Hematopoietic multipotent progenitor cell treated with erythropoietin and hydrocortisone succinate and interleukin-3 and kit ligand, for 15 days (in vitro differentiated cells): ENCODE measurements at regions not wholly inside any gene's neighbourhood (a gene's known extent, or its start where the extent isn't known, plus 50 kb on each side); places are given as distances from the start of the nearest gene placed in this dataset.
"Not testable (repeated sequence)": the region's sequence is repeated elsewhere in the genome, so short reads cannot be mapped to it uniquely, and the experiment has no call there.

Experiments used
- DNase-seq: peaks from one replicate; pipeline ENCODE4 v3.0.0-alpha.2; 2015; ENCODE audit warnings: low spot score

GRCh38 chr6:6867404-6867799 is 240.4 kb upstream of the RREB1 start:
- DNase-seq: no peak

GRCh38 chr6:6869094-6869493 is 238.7 kb upstream of the RREB1 start:
- no peak for DNase-seq

- DNase-seq: no peak
Measured at GRCh38 chr6:6870921-6871320, 236.8 kb upstream of the RREB1 start.

GRCh38 chr6:6872459-6873344 is 235.1 kb upstream of the RREB1 start:
- peak; percentile 43 for DNase-seq

GRCh38 chr6:6873778-6874177 is 234.0 kb upstream of the RREB1 start:
- DNase-seq: no peak

GRCh38 chr6:6875818-6876470 is 231.8 kb upstream of the RREB1 start:
- DNase-seq: no peak

- not testable (repeated sequence) for DNase-seq
Measured at GRCh38 chr6:6877792-6878191, 230.0 kb upstream of the RREB1 start.

GRCh38 chr6:6878887-6879585 is 228.7 kb upstream of the RREB1 start:
- no peak for DNase-seq

GRCh38 chr6:6879586-6879974 is 228.2 kb upstream of the RREB1 start:
- DNase-seq: not testable (repeated sequence)

GRCh38 chr6:6880745-6881437 is 226.9 kb upstream of the RREB1 start:
- DNase-seq: no peak

GRCh38 chr6:6881438-6882225 is 226.1 kb upstream of the RREB1 start:
- no peak for DNase-seq

GRCh38 chr6:6882592-6882991 is 225.2 kb upstream of the RREB1 start:
- DNase-seq: no peak

GRCh38 chr6:6883011-6883410 is 224.8 kb upstream of the RREB1 start:
- no peak for DNase-seq

GRCh38 chr6:6884193-6884627 is 223.6 kb upstream of the RREB1 start:
- DNase-seq: no peak

- no peak for DNase-seq
Measured at GRCh38 chr6:6884916-6885315, 222.8 kb upstream of the RREB1 start.

GRCh38 chr6:6885521-6886170 is 222.1 kb upstream of the RREB1 start:
- DNase-seq: peak; percentile 75

GRCh38 chr6:6886171-6886885 is 221.4 kb upstream of the RREB1 start:
- DNase-seq: peak; percentile 92

- no peak for DNase-seq
Measured at GRCh38 chr6:6886886-6887285, 220.9 kb upstream of the RREB1 start.

GRCh38 chr6:6889601-6890000 is 218.2 kb upstream of the RREB1 start:
- DNase-seq: no peak

- peak; percentile 81 for DNase-seq
Measured at GRCh38 chr6:6890400-6890858, 217.3 kb upstream of the RREB1 start.
